HG02973 (cell line): ENCODE measurements at regions not wholly inside any gene's neighbourhood (a gene's known extent, or its start where the extent isn't known, plus 50 kb on each side); places are given as distances from the start of the nearest gene placed in this dataset.
A peak's percentile ranks its signal among the peaks of the same experiment; 100 is the strongest.

Experiments used
- ATAC-seq: cut with Tn5 transposase; IDR thresholded peaks from one replicate; pipeline ENCODE4 v1.9.1; 2021; ENCODE audit warnings: moderate library complexity; ENCODE audit not compliant: unreplicated experiment

- ATAC-seq = no peak
Observed at GRCh38 chr12:92650228-92650822, 52.5 kb upstream of the PLEKHG7 start.

- ATAC-seq = peak; percentile 81
Observed at GRCh38 chr12:92649511-92650227, 53.1 kb upstream of the PLEKHG7 start.

- no peak for ATAC-seq
Observed at GRCh38 chr12:92648242-92649031, 54.4 kb upstream of the PLEKHG7 start.

- ATAC-seq = no peak
Observed at GRCh38 chr12:92641291-92641690, 61.5 kb upstream of the PLEKHG7 start.

GRCh38 chr12:92640691-92641090 lies 62.1 kb upstream of the PLEKHG7 start:
- ATAC-seq = no peak

- no peak for ATAC-seq
Observed at GRCh38 chr12:92639017-92639416, 63.8 kb upstream of the PLEKHG7 start.

- no peak for ATAC-seq
Observed at GRCh38 chr12:92634730-92635129, 68.1 kb upstream of the PLEKHG7 start.

- ATAC-seq = no peak
Observed at GRCh38 chr12:92634202-92634601, 68.6 kb upstream of the PLEKHG7 start.

- no peak for ATAC-seq
Observed at GRCh38 chr12:92630968-92631367, 71.8 kb upstream of the PLEKHG7 start.

GRCh38 chr12:92629349-92630065 lies 73.3 kb upstream of the PLEKHG7 start:
- no peak for ATAC-seq

GRCh38 chr12:92628476-92628875 lies 74.3 kb upstream of the PLEKHG7 start:
- no peak for ATAC-seq

- ATAC-seq = no peak
Observed at GRCh38 chr12:92627511-92627910, 75.3 kb upstream of the PLEKHG7 start.

- no peak for ATAC-seq
Observed at GRCh38 chr12:92625639-92626310, 77.0 kb upstream of the PLEKHG7 start.

GRCh38 chr12:92624236-92624635 lies 78.6 kb upstream of the PLEKHG7 start:
- ATAC-seq = no peak

- ATAC-seq = no peak
Observed at GRCh38 chr12:92623386-92623785, 79.4 kb upstream of the PLEKHG7 start.

- no peak for ATAC-seq
Observed at GRCh38 chr12:92621833-92622232, 81.0 kb upstream of the PLEKHG7 start.

GRCh38 chr12:92621312-92621711 lies 81.5 kb upstream of the PLEKHG7 start:
- no peak for ATAC-seq

- no peak for ATAC-seq
Observed at GRCh38 chr12:92619730-92620684, 82.8 kb upstream of the PLEKHG7 start.

GRCh38 chr12:92619026-92619425 lies 83.8 kb upstream of the PLEKHG7 start:
- ATAC-seq = no peak

GRCh38 chr12:92615703-92616102 lies 87.1 kb upstream of the PLEKHG7 start:
- ATAC-seq = no peak
